Mesothelial cell of epicardium (in vitro differentiated cells): ENCODE measurements at regions not wholly inside any gene's neighbourhood (a gene's known extent, or its start where the extent isn't known, plus 50 kb on each side); places are given as distances from the start of the nearest gene placed in this dataset.

ENCODE experiments used
- DNase-seq, 2 experiments: peaks; one replicate each; pipeline ENCODE4 v3.0.0; 2021; ENCODE audit warnings: low spot score in 2 of 2; ENCODE audit not compliant: unreplicated experiment in 2 of 2
- H3K27ac Mint-ChIP-seq: 2 replicates; pipeline ENCODE4 v1.8.0; 2021; ENCODE audit warnings: mixed read lengths
- H3K27me3 Mint-ChIP-seq: 2 replicates; pipeline ENCODE4 v1.8.0; 2021; ENCODE audit warnings: low read depth, mixed read lengths
- H3K36me3 Mint-ChIP-seq: 2 replicates; pipeline ENCODE4 v1.8.0; 2021; ENCODE audit warnings: mixed read lengths
- H3K4me1 Mint-ChIP-seq: 2 replicates; pipeline ENCODE4 v1.8.0; 2021; ENCODE audit warnings: mixed read lengths
- H3K4me3 Mint-ChIP-seq: 2 replicates; pipeline ENCODE4 v1.8.0; 2021; ENCODE audit warnings: mild to moderate bottlenecking, moderate library complexity, mixed read lengths
- H3K9me3 Mint-ChIP-seq: 2 replicates; pipeline ENCODE4 v1.8.0; 2021; ENCODE audit warnings: mixed read lengths
- TF ChIP-seq, protein P1 (sequence below): fragments of 200-600 bp; sonication (generic); IDR thresholded peaks from one replicate; pipeline ENCODE4 v1.5.0; 2021; ENCODE audit warnings: antibody characterized with exemption; ENCODE audit not compliant: unreplicated experiment

GRCh38 chr13:33480561-33480960 lies 195.0 kb upstream of the STARD13 start:
- H3K4me3 Mint-ChIP-seq, result no peak overlapping the region
- TF ChIP-seq, protein P1, sequence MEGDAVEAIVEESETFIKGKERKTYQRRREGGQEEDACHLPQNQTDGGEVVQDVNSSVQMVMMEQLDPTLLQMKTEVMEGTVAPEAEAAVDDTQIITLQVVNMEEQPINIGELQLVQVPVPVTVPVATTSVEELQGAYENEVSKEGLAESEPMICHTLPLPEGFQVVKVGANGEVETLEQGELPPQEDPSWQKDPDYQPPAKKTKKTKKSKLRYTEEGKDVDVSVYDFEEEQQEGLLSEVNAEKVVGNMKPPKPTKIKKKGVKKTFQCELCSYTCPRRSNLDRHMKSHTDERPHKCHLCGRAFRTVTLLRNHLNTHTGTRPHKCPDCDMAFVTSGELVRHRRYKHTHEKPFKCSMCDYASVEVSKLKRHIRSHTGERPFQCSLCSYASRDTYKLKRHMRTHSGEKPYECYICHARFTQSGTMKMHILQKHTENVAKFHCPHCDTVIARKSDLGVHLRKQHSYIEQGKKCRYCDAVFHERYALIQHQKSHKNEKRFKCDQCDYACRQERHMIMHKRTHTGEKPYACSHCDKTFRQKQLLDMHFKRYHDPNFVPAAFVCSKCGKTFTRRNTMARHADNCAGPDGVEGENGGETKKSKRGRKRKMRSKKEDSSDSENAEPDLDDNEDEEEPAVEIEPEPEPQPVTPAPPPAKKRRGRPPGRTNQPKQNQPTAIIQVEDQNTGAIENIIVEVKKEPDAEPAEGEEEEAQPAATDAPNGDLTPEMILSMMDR, result no peak

GRCh38 chr13:33483471-33483870 lies 197.9 kb upstream of the STARD13 start:
- Mint-ChIP-seq H3K9me3 (peaks cover 23% of the 10 kb centered on the region), H3K4me3 (no peak overlapping the region), H3K4me1 (no peaks in the 10 kb centered on the region), H3K27me3 (no peaks in the 10 kb centered on the region), H3K36me3 (peaks cover 7% of the 10 kb centered on the region), H3K27ac (no peak overlapping the region)
- TF ChIP-seq, protein P1, result no peak
- no peak for DNase-seq

More at GRCh38 chr13:33480561-33480960, 195.0 kb upstream of the STARD13 start:
- DNase-seq, result no peak
- no peaks in the 10 kb centered on the region for H3K4me1 Mint-ChIP-seq
- H3K27ac Mint-ChIP-seq, result no peak overlapping the region
- peaks cover 39% of the 10 kb centered on the region for H3K9me3 Mint-ChIP-seq
- peaks cover 20% of the 10 kb centered on the region for H3K36me3 Mint-ChIP-seq
- no peaks in the 10 kb centered on the region for H3K27me3 Mint-ChIP-seq

GRCh38 chr13:33485247-33485646 lies 199.7 kb upstream of the STARD13 start:
- TF ChIP-seq, protein P1, result no peak
- Mint-ChIP-seq H3K4me3 (no peak overlapping the region), H3K4me1 (no peaks in the 10 kb centered on the region), H3K27ac (no peak overlapping the region), H3K9me3 (peaks cover 18% of the 10 kb centered on the region), H3K27me3 (no peaks in the 10 kb centered on the region), H3K36me3 (peaks cover 7% of the 10 kb centered on the region)
- DNase-seq, result no peak

GRCh38 chr13:33487575-33488243 lies 202.2 kb upstream of the STARD13 start:
- Mint-ChIP-seq H3K9me3 (peaks cover 15% of the 10 kb centered on the region), H3K4me3 (no peak overlapping the region), H3K27me3 (no peaks in the 10 kb centered on the region), H3K36me3 (peaks cover 7% of the 10 kb centered on the region), H3K4me1 (no peaks in the 10 kb centered on the region), H3K27ac (no peak overlapping the region)
- no peak for DNase-seq
- TF ChIP-seq, protein P1, result no peak

GRCh38 chr13:33489563-33489962 lies 204.0 kb upstream of the STARD13 start:
- Mint-ChIP-seq H3K27ac (no peak overlapping the region), H3K4me3 (no peak overlapping the region), H3K9me3 (peaks cover 4% of the 10 kb centered on the region), H3K27me3 (no peaks in the 10 kb centered on the region), H3K36me3 (peaks cover 3% of the 10 kb centered on the region), H3K4me1 (peaks cover under 1% of the 10 kb centered on the region)
- TF ChIP-seq, protein P1, result no peak
- DNase-seq, result no peak
